ENCODE measurements at regions not wholly inside any gene's neighbourhood (a gene's known extent, or its start where the extent isn't known, plus 50 kb on each side); places are given as distances from the start of the nearest gene placed in this dataset.

DNA sequence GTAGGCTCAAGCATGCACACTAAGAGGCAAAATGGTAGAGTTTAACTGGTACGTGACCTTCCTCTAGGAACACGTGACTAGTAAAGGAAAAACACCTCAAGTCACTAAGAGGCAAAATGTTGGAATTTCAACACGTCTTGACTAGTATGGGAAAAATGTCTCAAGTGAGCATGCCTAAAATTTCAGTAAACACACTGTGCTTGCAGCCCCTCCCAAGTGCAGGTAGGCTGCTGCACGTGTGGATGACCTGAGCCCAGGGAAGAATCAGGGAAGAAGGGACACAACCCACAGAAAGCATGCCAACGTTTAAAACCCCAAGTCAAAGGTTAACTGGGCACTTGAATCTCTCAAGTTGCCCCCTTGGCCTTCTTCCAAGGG is 162.2 kb downstream of the TENT5A start:
- no peaks in the 10 kb centered on the region for H3K36me3 Mint-ChIP-seq

DNA sequence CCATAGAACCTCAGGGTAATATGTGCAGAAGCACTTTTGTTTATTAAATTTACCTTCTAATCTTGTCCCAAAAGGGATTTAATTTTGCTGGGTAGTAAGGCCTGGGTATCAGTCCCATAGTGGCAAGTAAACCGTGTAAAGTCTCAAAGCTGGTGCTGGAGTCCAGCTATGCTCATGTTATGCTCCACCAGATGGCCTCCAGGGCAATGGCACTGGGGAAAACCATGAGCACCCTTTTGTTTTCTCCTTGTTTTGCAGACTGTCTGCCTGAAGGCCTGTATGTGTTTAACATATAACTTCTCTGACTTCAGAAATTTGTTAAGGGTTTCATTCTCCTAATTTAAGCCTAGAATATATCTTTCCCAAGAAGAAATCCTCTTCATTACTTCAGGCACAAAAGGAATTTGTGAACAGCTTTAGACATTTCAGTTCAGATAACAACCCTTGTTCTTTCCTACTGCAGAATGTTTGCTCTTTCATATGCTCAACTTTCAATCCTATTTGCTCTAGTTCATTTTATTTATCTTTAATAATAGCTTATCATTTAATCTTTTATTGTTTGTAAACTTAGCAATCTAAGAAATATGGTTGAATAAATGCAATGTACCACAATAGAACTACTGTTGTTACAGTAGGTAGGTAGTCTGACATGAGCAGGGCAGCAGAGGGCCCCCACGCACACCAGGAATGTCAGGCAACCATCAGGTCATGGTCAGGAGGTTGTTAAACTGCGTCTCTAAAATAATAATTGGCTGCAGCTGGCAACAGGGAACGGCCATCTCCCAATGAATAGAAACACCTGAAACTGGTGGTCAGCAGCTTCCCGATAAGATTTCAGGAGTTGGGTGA is 162.8 kb downstream of the TENT5A start:
- no peak overlapping the region for H3K4me3 Mint-ChIP-seq
- POLR2A ChIA-PET = no interaction called here
- no peak overlapping the region for H3K27ac Mint-ChIP-seq
- CTCF ChIA-PET = no interaction called here
- H3K27me3 Mint-ChIP-seq (ENCODE audit: low read depth) = no peaks in the 10 kb centered on the region
- ATAC-seq (peak; percentile 68), DNase-seq (ENCODE audit: low spot score) (no peak)
- H3K36me3 Mint-ChIP-seq = no peaks in the 10 kb centered on the region
- peaks cover 7% of the 10 kb centered on the region for H3K9me3 Mint-ChIP-seq
- H3K4me1 Mint-ChIP-seq = no peaks in the 10 kb centered on the region
- TF ChIP-seq ESRRA (CRISPR knock-in tag; IDR thresholded peaks at IDR 0.05; ENCODE audit: borderline replicate concordance) (no peak), SMAD4 (CRISPR knock-in tag; IDR thresholded peaks at IDR 0.05) (no peak), KAT7 (CRISPR knock-in tag; IDR thresholded peaks at IDR 0.05; ENCODE audit: borderline replicate concordance) (no peak), FOXP1 (CRISPR knock-in tag; IDR thresholded peaks at IDR 0.05; ENCODE audit: borderline replicate concordance) (no peak), ZNF138 (CRISPR knock-in tag; conservative IDR thresholded peaks at IDR 0.05) (no peak)
- TF ChIP-seq, protein P1, sequence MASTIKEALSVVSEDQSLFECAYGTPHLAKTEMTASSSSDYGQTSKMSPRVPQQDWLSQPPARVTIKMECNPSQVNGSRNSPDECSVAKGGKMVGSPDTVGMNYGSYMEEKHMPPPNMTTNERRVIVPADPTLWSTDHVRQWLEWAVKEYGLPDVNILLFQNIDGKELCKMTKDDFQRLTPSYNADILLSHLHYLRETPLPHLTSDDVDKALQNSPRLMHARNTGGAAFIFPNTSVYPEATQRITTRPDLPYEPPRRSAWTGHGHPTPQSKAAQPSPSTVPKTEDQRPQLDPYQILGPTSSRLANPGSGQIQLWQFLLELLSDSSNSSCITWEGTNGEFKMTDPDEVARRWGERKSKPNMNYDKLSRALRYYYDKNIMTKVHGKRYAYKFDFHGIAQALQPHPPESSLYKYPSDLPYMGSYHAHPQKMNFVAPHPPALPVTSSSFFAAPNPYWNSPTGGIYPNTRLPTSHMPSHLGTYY (CRISPR knock-in tag; IDR thresholded peaks at IDR 0.05) = no peak
- TF ChIP-seq, protein P2, sequence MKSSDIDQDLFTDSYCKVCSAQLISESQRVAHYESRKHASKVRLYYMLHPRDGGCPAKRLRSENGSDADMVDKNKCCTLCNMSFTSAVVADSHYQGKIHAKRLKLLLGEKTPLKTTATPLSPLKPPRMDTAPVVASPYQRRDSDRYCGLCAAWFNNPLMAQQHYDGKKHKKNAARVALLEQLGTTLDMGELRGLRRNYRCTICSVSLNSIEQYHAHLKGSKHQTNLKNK (CRISPR knock-in tag; IDR thresholded peaks at IDR 0.05) = no peak
- TF ChIP-seq, protein P3, sequence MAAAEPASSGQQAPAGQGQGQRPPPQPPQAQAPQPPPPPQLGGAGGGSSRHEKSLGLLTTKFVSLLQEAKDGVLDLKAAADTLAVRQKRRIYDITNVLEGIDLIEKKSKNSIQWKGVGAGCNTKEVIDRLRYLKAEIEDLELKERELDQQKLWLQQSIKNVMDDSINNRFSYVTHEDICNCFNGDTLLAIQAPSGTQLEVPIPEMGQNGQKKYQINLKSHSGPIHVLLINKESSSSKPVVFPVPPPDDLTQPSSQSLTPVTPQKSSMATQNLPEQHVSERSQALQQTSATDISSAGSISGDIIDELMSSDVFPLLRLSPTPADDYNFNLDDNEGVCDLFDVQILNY (CRISPR knock-in tag; IDR thresholded peaks at IDR 0.05) = no peak

More for the DNA sequence above, 162.2 kb downstream of the TENT5A start:
- Mint-ChIP-seq H3K27me3 (ENCODE audit: low read depth) (no peaks in the 10 kb centered on the region), H3K4me1 (no peaks in the 10 kb centered on the region), H3K4me3 (no peak overlapping the region), H3K27ac (no peak overlapping the region), H3K9me3 (peaks cover 6% of the 10 kb centered on the region; the same call in 1 of the 2 replicates)
- no peak for DNase-seq (ENCODE audit: low spot score)
- POLR2A ChIA-PET = no interaction called here
- CTCF ChIA-PET = no interaction called here
- TF ChIP-seq, protein P4, sequence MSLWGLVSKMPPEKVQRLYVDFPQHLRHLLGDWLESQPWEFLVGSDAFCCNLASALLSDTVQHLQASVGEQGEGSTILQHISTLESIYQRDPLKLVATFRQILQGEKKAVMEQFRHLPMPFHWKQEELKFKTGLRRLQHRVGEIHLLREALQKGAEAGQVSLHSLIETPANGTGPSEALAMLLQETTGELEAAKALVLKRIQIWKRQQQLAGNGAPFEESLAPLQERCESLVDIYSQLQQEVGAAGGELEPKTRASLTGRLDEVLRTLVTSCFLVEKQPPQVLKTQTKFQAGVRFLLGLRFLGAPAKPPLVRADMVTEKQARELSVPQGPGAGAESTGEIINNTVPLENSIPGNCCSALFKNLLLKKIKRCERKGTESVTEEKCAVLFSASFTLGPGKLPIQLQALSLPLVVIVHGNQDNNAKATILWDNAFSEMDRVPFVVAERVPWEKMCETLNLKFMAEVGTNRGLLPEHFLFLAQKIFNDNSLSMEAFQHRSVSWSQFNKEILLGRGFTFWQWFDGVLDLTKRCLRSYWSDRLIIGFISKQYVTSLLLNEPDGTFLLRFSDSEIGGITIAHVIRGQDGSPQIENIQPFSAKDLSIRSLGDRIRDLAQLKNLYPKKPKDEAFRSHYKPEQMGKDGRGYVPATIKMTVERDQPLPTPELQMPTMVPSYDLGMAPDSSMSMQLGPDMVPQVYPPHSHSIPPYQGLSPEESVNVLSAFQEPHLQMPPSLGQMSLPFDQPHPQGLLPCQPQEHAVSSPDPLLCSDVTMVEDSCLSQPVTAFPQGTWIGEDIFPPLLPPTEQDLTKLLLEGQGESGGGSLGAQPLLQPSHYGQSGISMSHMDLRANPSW (CRISPR knock-in tag; conservative IDR thresholded peaks at IDR 0.05; ENCODE audit: low read depth) = no peak
- TF ChIP-seq, protein P5, sequence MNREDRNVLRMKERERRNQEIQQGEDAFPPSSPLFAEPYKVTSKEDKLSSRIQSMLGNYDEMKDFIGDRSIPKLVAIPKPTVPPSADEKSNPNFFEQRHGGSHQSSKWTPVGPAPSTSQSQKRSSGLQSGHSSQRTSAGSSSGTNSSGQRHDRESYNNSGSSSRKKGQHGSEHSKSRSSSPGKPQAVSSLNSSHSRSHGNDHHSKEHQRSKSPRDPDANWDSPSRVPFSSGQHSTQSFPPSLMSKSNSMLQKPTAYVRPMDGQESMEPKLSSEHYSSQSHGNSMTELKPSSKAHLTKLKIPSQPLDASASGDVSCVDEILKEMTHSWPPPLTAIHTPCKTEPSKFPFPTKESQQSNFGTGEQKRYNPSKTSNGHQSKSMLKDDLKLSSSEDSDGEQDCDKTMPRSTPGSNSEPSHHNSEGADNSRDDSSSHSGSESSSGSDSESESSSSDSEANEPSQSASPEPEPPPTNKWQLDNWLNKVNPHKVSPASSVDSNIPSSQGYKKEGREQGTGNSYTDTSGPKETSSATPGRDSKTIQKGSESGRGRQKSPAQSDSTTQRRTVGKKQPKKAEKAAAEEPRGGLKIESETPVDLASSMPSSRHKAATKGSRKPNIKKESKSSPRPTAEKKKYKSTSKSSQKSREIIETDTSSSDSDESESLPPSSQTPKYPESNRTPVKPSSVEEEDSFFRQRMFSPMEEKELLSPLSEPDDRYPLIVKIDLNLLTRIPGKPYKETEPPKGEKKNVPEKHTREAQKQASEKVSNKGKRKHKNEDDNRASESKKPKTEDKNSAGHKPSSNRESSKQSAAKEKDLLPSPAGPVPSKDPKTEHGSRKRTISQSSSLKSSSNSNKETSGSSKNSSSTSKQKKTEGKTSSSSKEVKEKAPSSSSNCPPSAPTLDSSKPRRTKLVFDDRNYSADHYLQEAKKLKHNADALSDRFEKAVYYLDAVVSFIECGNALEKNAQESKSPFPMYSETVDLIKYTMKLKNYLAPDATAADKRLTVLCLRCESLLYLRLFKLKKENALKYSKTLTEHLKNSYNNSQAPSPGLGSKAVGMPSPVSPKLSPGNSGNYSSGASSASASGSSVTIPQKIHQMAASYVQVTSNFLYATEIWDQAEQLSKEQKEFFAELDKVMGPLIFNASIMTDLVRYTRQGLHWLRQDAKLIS (CRISPR knock-in tag; IDR thresholded peaks at IDR 0.05; ENCODE audit: borderline replicate concordance) = no peak
- no peak for TF ChIP-seq ZNF219 (CRISPR knock-in tag; IDR thresholded peaks at IDR 0.05; ENCODE audit: borderline replicate concordance)
- TF ChIP-seq RELA (CRISPR knock-in tag; IDR thresholded peaks at IDR 0.05; ENCODE audit: borderline replicate concordance) = no peak
- TF ChIP-seq, protein P6, sequence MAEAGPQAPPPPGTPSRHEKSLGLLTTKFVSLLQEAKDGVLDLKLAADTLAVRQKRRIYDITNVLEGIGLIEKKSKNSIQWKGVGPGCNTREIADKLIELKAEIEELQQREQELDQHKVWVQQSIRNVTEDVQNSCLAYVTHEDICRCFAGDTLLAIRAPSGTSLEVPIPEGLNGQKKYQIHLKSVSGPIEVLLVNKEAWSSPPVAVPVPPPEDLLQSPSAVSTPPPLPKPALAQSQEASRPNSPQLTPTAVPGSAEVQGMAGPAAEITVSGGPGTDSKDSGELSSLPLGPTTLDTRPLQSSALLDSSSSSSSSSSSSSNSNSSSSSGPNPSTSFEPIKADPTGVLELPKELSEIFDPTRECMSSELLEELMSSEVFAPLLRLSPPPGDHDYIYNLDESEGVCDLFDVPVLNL (CRISPR knock-in tag; IDR thresholded peaks at IDR 0.05; ENCODE audit: borderline replicate concordance, low read depth) = no peak
- TF ChIP-seq TEAD4 (CRISPR knock-in tag; IDR thresholded peaks at IDR 0.05) = no peak
- TF ChIP-seq, protein P1 (CRISPR knock-in tag; IDR thresholded peaks at IDR 0.05) = no peak
- ATAC-seq = no peak

All from WTC11 (cell line).